ENCODE measurements at regions not wholly inside any gene's neighbourhood (a gene's known extent, or its start where the extent isn't known, plus 50 kb on each side); places are given as distances from the start of the nearest gene placed in this dataset.

DNA sequence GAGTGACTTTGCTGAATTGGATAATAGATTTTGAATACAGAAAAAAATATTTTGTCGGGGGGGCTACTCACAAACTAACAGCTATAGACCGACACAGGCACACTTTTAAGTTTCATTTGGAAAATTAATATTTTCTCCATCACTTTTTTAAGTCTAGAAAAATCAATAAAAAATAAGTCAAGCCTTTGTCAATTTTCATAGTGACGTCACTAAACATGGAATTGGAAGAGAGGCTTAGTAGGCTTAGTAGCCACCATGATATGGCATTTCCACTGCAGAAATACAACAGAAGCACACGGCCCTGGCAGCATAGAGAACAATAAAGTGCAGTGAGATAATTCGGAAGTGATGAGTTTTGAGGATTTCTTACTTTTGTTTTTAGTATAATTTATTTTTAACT, 357.2 kb downstream of the RPS24 start:
- H3K4me1 ChIP-seq (ENCODE audit: control insufficient read depth, insufficient read depth, low read length) = no peaks in the 10 kb centered on the region
- H3K4me3 ChIP-seq (ENCODE audit: low read length) = no peak overlapping the region
- no peaks in the 10 kb centered on the region for H3K27me3 ChIP-seq (replicated peaks; ENCODE audit: control insufficient read depth, insufficient read depth, low read length)
- no peak overlapping the region for H3K9ac ChIP-seq (ENCODE audit: low read length)
- no peaks in the 10 kb centered on the region for H3K36me3 ChIP-seq (ENCODE audit: control insufficient read depth, insufficient read depth, low read length, severe bottlenecking)
- DNase-seq (ENCODE audit: low read depth) = no peak
- H3K9me3 ChIP-seq (ENCODE audit: control insufficient read depth, low read length) = no peaks in the 10 kb centered on the region

DNA sequence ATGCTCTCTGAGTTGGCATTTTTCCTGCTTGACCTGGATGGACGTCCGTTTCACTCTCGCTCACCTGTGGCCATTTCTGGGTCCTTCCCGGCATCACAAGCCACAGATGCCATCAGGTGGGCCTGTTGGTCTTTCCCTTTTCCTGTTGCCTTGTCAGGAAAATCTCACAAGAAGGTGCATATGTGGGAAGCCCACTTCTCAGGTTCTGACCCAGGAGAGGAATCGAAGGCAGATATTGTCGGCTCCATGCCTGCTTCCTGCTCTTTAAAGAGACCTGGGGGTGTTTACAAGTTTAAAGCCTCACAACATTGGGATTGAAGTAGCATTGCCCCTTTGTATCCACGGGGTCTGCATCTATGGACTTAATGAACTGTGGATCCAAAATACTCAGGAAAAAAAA, 357.9 kb downstream of the RPS24 start:
- H3K9ac ChIP-seq (ENCODE audit: low read length) = no peak overlapping the region
- no peak overlapping the region for H3K4me3 ChIP-seq (ENCODE audit: low read length)
- H3K4me1 ChIP-seq (ENCODE audit: control insufficient read depth, insufficient read depth, low read length) = no peaks in the 10 kb centered on the region
- H3K27me3 ChIP-seq (replicated peaks; ENCODE audit: control insufficient read depth, insufficient read depth, low read length) = no peaks in the 10 kb centered on the region
- no peaks in the 10 kb centered on the region for H3K36me3 ChIP-seq (ENCODE audit: control insufficient read depth, insufficient read depth, low read length, severe bottlenecking)
- no peak for DNase-seq (ENCODE audit: low read depth)
- no peaks in the 10 kb centered on the region for H3K9me3 ChIP-seq (ENCODE audit: control insufficient read depth, low read length)

DNA sequence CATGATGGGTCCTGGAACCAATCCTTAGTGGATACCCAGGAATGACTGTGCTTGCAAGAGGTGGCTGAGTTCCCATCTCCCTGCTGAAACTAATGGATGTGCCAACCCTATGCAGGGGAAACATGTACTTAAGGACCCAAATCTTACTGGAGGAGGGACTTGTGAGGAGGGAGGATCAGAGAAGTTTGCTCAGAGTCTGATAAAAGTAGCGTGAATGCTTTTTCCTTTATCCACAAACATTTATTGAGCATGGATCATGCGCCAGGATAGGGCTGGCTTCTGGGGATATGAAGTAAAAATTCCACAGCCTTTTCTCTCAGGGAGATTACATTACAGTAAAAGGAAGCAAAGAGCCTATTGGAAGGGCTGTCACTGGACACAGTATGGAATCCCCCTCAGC, 358.5 kb downstream of the RPS24 start:
- Histone ChIP-seq H3K36me3 (ENCODE audit: control insufficient read depth, insufficient read depth, low read length, severe bottlenecking) (no peaks in the 10 kb centered on the region), H3K9me3 (ENCODE audit: control insufficient read depth, low read length) (no peaks in the 10 kb centered on the region), H3K27me3 (replicated peaks; ENCODE audit: control insufficient read depth, insufficient read depth, low read length) (no peaks in the 10 kb centered on the region), H3K4me3 (ENCODE audit: low read length) (no peak overlapping the region), H3K4me1 (ENCODE audit: control insufficient read depth, insufficient read depth, low read length) (no peaks in the 10 kb centered on the region), H3K9ac (ENCODE audit: low read length) (no peak overlapping the region)
- no peak for DNase-seq (ENCODE audit: low read depth)

DNA sequence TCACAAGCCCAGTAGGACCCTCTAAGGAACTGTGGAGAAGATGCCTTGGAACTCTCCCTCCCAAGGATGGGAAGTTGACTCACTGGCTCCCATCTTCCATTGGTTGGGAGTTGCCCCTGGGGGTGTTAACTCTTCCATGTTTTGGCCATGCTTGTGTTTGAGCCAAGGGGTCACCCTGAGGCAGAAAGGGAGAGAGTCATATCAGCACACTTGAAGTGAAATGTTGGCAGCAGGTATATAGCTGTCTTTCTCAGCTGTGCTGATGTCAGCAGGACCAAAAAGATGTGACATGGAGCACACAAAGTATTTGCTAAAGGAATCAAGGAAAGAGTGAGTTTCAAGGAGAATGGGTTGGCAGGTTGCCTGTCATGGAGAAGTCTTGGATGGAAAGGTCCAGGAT, 359.4 kb downstream of the RPS24 start:
- no peak overlapping the region for H3K9ac ChIP-seq (ENCODE audit: low read length)
- H3K4me3 ChIP-seq (ENCODE audit: low read length) = no peak overlapping the region
- H3K36me3 ChIP-seq (ENCODE audit: control insufficient read depth, insufficient read depth, low read length, severe bottlenecking) = no peaks in the 10 kb centered on the region
- H3K27me3 ChIP-seq (replicated peaks; ENCODE audit: control insufficient read depth, insufficient read depth, low read length) = no peaks in the 10 kb centered on the region
- DNase-seq (ENCODE audit: low read depth) = no peak
- H3K4me1 ChIP-seq (ENCODE audit: control insufficient read depth, insufficient read depth, low read length) = no peaks in the 10 kb centered on the region
- H3K9me3 ChIP-seq (ENCODE audit: control insufficient read depth, low read length) = no peaks in the 10 kb centered on the region

DNA sequence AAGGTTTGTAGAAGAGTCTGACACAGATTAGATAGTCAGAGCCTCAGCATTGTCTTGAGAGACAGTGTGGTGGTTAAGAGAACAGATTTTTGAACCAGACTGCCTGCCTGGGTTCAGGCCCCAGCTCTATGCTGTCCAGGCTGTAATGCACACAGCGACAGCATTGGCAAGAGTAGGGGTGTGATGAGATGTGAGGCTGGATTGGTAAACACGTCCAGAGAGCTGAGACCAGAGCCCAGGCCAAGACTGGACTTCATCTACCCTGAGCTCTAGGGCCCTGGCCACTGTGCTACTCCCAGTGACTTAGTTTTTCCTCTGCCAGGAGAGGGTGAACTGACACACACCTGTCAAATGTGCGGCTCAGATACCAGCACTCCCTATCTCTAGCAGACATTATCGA, 360.4 kb downstream of the RPS24 start:
- no peaks in the 10 kb centered on the region for H3K36me3 ChIP-seq (ENCODE audit: control insufficient read depth, insufficient read depth, low read length, severe bottlenecking)
- no peaks in the 10 kb centered on the region for H3K4me1 ChIP-seq (ENCODE audit: control insufficient read depth, insufficient read depth, low read length)
- H3K9ac ChIP-seq (ENCODE audit: low read length) = no peak overlapping the region
- no peak overlapping the region for H3K4me3 ChIP-seq (ENCODE audit: low read length)
- H3K9me3 ChIP-seq (ENCODE audit: control insufficient read depth, low read length) = no peaks in the 10 kb centered on the region
- DNase-seq (ENCODE audit: low read depth) = no peak
- H3K27me3 ChIP-seq (replicated peaks; ENCODE audit: control insufficient read depth, insufficient read depth, low read length) = no peaks in the 10 kb centered on the region

DNA sequence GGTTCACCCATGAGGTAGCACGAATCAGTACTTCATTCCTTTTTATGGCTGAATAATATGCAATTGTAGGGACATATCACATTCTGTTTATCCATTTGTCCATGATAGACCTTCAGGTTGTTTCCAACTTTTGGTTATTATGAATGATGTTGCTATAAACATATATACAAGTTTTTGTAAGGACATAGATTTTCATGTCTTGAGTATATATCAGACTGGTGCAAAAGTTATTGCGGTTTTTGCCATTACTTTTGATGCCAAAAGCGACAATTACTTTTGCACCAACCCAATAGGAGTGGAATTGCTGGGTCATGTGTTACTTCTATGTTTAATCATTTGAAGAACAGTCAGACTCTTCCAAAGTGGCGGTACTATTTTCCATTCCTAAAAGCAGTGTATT, 361.5 kb downstream of the RPS24 start:
- H3K4me3 ChIP-seq (ENCODE audit: low read length) = no peak overlapping the region
- H3K36me3 ChIP-seq (ENCODE audit: control insufficient read depth, insufficient read depth, low read length, severe bottlenecking) = no peaks in the 10 kb centered on the region
- DNase-seq (ENCODE audit: low read depth) = no peak
- no peaks in the 10 kb centered on the region for H3K27me3 ChIP-seq (replicated peaks; ENCODE audit: control insufficient read depth, insufficient read depth, low read length)
- H3K9me3 ChIP-seq (ENCODE audit: control insufficient read depth, low read length) = no peaks in the 10 kb centered on the region
- no peaks in the 10 kb centered on the region for H3K4me1 ChIP-seq (ENCODE audit: control insufficient read depth, insufficient read depth, low read length)
- H3K9ac ChIP-seq (ENCODE audit: low read length) = no peak overlapping the region

DNA sequence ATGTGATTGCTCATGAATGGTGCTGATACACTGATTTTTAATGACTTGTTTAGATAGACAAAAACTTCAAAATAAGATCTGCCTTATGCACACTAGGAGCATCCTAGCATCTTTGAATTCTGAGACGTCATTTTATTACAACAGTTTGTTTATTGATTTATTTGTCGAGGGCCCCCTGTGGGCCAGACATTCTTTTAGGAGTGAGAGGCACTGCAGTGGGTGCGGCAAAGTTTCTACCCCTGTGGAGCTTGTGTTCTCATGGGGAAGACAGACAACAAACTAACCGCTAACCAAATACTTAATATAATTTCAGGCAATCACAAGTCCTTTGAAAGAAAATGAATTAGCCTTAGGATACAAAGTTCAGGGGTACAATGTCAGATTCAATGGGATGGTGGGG, 363.1 kb downstream of the RPS24 start:
- Histone ChIP-seq H3K9ac (ENCODE audit: low read length) (no peak overlapping the region), H3K4me3 (ENCODE audit: low read length) (no peak overlapping the region), H3K36me3 (ENCODE audit: control insufficient read depth, insufficient read depth, low read length, severe bottlenecking) (no peaks in the 10 kb centered on the region), H3K27me3 (replicated peaks; ENCODE audit: control insufficient read depth, insufficient read depth, low read length) (no peaks in the 10 kb centered on the region), H3K9me3 (ENCODE audit: control insufficient read depth, low read length) (no peaks in the 10 kb centered on the region), H3K4me1 (ENCODE audit: control insufficient read depth, insufficient read depth, low read length) (no peaks in the 10 kb centered on the region)
- no peak for DNase-seq (ENCODE audit: low read depth)

DNA sequence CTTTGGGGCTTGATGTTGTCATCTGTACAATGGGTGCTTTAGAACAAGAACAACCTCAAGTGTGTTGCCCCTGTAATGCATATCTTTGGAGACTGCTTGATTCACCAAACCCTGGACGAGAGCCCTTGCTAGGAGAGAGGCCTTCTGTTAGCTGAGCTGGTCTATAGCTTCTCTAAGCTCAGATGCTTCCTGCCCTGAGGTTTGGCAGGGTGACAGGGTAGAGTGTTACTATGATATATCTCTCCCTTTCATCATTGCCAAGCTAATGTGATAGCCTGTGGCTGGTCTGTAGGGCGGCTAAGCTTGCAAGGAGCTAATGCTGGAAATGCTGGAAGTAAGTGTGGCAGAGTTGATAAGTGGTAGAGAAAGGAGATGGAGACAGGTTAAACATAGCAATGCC, 364.1 kb downstream of the RPS24 start:
- no peak for DNase-seq (ENCODE audit: low read depth)
- Histone ChIP-seq H3K9ac (ENCODE audit: low read length) (no peak overlapping the region), H3K4me3 (ENCODE audit: low read length) (no peak overlapping the region), H3K36me3 (ENCODE audit: control insufficient read depth, insufficient read depth, low read length, severe bottlenecking) (no peaks in the 10 kb centered on the region), H3K9me3 (ENCODE audit: control insufficient read depth, low read length) (no peaks in the 10 kb centered on the region), H3K27me3 (replicated peaks; ENCODE audit: control insufficient read depth, insufficient read depth, low read length) (no peaks in the 10 kb centered on the region), H3K4me1 (ENCODE audit: control insufficient read depth, insufficient read depth, low read length) (no peaks in the 10 kb centered on the region)

DNA sequence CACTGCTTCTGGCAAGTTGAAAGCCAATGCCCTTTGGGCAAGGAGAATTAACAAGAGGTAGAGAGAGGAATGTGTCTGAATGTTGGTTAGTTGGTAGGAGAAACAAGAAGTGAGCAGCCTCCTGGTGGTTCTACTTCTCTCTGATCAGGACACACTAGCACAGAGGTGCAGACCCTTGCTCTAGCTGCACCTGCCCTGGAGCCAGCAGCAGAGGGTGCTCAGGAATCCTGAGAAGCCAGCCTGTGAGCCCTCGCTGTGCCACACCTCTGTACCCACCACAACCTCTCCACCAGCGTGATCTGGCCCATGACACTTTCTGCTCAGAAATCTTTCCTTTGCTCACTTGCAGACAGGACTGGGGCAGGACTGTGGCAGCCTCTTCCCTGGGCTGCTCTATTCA, 364.7 kb downstream of the RPS24 start:
- Histone ChIP-seq H3K4me1 (ENCODE audit: control insufficient read depth, insufficient read depth, low read length) (no peaks in the 10 kb centered on the region), H3K9me3 (ENCODE audit: control insufficient read depth, low read length) (no peaks in the 10 kb centered on the region), H3K36me3 (ENCODE audit: control insufficient read depth, insufficient read depth, low read length, severe bottlenecking) (no peaks in the 10 kb centered on the region), H3K4me3 (ENCODE audit: low read length) (no peak overlapping the region), H3K9ac (ENCODE audit: low read length) (no peak overlapping the region), H3K27me3 (replicated peaks; ENCODE audit: control insufficient read depth, insufficient read depth, low read length) (no peaks in the 10 kb centered on the region)
- no peak for DNase-seq (ENCODE audit: low read depth)

DNA sequence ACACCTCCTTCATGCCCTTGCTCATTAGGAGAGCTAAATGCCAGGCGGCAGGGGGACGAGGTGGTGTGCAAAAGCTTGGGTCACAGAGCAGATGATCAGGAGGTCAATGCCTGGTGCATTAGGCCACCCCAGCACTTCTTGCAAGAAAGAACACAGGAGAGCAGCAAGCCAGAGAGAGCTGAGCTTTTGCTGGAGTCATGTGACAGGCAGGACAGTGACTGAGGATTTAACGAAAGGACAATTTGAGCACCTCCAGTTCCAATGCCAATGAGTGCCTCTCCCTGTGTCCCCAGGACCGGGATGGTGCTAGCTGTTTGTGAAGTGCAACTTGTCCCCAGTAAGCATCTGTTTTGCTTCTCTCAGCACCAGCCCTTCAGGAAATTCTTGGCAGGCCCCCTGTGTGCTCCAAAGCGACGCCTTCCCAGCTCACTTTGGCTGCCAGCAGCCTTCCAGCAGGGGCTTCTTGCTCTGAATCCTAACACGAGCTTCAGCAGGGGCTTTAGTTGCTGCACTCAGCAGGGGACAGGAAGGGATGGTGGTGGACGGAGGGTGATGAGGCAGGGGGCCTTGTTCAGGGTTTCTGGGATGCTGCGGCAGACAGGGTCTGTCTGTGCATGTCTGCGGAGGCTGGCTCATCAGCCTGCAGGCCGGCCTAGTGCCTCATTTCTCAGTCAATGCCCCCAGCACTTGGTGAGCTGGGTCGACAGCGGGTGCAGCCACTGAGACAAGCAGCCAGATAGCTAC, 368.1 kb downstream of the RPS24 start:
- DNase-seq (ENCODE audit: low read depth) = no peak
- H3K36me3 ChIP-seq (ENCODE audit: control insufficient read depth, insufficient read depth, low read length, severe bottlenecking) = no peaks in the 10 kb centered on the region
- peaks cover 10% of the 10 kb centered on the region for H3K4me1 ChIP-seq (ENCODE audit: control insufficient read depth, insufficient read depth, low read length)
- no peaks in the 10 kb centered on the region for H3K27me3 ChIP-seq (replicated peaks; ENCODE audit: control insufficient read depth, insufficient read depth, low read length)
- no peak overlapping the region for H3K4me3 ChIP-seq (ENCODE audit: low read length)
- no peak overlapping the region for H3K9ac ChIP-seq (ENCODE audit: low read length)
- H3K9me3 ChIP-seq (ENCODE audit: control insufficient read depth, low read length) = no peaks in the 10 kb centered on the region

DNA sequence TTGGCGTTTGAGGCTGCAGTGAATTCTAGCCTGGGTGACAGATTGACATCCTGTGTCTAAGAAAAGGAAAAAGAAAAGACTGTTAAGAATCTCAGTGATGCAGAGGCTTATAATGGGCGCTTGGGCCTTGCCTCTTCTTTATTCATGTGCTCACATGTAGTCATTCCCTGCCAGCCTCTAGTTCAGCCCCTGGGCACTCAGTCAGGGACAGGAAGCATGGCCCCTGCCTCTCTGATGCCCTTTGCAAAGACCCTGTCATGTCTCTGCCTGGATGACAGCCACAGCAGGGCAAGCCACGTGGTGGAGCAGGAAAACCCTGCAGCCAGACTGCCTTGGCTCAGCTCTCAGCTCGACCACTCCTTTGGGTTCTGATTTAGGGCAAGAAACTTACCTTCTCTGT, 368.9 kb downstream of the RPS24 start:
- H3K36me3 ChIP-seq (ENCODE audit: control insufficient read depth, insufficient read depth, low read length, severe bottlenecking) = no peaks in the 10 kb centered on the region
- H3K9ac ChIP-seq (ENCODE audit: low read length) = no peak overlapping the region
- no peaks in the 10 kb centered on the region for H3K27me3 ChIP-seq (replicated peaks; ENCODE audit: control insufficient read depth, insufficient read depth, low read length)
- H3K4me1 ChIP-seq (ENCODE audit: control insufficient read depth, insufficient read depth, low read length) = peaks cover 10% of the 10 kb centered on the region
- DNase-seq (ENCODE audit: low read depth) = no peak
- no peak overlapping the region for H3K4me3 ChIP-seq (ENCODE audit: low read length)
- no peaks in the 10 kb centered on the region for H3K9me3 ChIP-seq (ENCODE audit: control insufficient read depth, low read length)

DNA sequence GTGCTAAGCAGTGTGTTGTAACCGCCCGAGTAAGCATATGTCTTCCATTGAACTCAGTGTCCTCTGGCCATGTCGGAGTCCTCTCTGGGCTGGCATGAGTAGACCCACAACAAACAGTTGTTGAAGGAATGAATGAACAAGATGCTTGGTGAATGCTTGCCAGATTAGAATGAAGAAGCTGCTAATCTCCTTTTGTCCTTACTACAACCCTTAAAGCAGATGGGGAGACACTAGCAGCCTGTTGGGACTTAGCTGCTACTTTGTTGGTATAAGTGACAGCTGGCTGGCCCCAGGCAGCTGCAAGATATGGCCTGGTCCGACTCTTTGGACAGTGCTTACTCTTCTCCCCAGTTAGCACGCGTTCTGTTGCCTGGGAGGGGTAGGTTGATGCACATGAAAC, 370.1 kb downstream of the RPS24 start:
- H3K36me3 ChIP-seq (ENCODE audit: control insufficient read depth, insufficient read depth, low read length, severe bottlenecking) = no peaks in the 10 kb centered on the region
- H3K4me3 ChIP-seq (ENCODE audit: low read length) = no peak overlapping the region
- H3K9me3 ChIP-seq (ENCODE audit: control insufficient read depth, low read length) = no peaks in the 10 kb centered on the region
- H3K4me1 ChIP-seq (ENCODE audit: control insufficient read depth, insufficient read depth, low read length) = peaks cover 16% of the 10 kb centered on the region
- DNase-seq (ENCODE audit: low read depth) = no peak
- no peak overlapping the region for H3K9ac ChIP-seq (ENCODE audit: low read length)
- no peaks in the 10 kb centered on the region for H3K27me3 ChIP-seq (replicated peaks; ENCODE audit: control insufficient read depth, insufficient read depth, low read length)
